ENCODE measurements at regions not wholly inside any gene's neighbourhood (a gene's known extent, or its start where the extent isn't known, plus 50 kb on each side); places are given as distances from the start of the nearest gene placed in this dataset.

GRCh38 chr6:56863366-56863765, 91.5 kb upstream of the BEND6 start:
- DNase-seq = no peak

- no peak for DNase-seq
Observed at GRCh38 chr6:56862415-56863175, 92.3 kb upstream of the BEND6 start.

GRCh38 chr6:56860475-56860874, 94.4 kb upstream of the BEND6 start:
- no peak for DNase-seq

- no peak for DNase-seq
Observed at GRCh38 chr6:56856036-56856580, 98.8 kb upstream of the BEND6 start.

GRCh38 chr6:56854086-56854485, 100.8 kb upstream of the BEND6 start:
- no peak for DNase-seq

GRCh38 chr6:56853541-56853940, 101.4 kb upstream of the BEND6 start:
- DNase-seq = no peak

- DNase-seq = no peak
Observed at GRCh38 chr6:56852260-56853010, 102.5 kb upstream of the BEND6 start.

GRCh38 chr6:56851541-56852259, 103.2 kb upstream of the BEND6 start:
- no peak for DNase-seq

GRCh38 chr6:56851074-56851473, 103.8 kb upstream of the BEND6 start:
- DNase-seq = no peak

- DNase-seq = no peak
Observed at GRCh38 chr6:56850626-56851025, 104.3 kb upstream of the BEND6 start.

- no peak for DNase-seq
Observed at GRCh38 chr6:56849896-56850295, 105.0 kb upstream of the BEND6 start.

- DNase-seq = no peak
Observed at GRCh38 chr6:56848105-56848504, 106.8 kb upstream of the BEND6 start.

- DNase-seq = no peak
Observed at GRCh38 chr6:56845032-56845431, 109.9 kb upstream of the BEND6 start.

- DNase-seq = peak; percentile 41
Observed at GRCh38 chr6:56843476-56844349, 111.2 kb upstream of the BEND6 start.

GRCh38 chr6:56842686-56843475, 112.0 kb upstream of the BEND6 start:
- DNase-seq = no peak

- DNase-seq = no peak
Observed at GRCh38 chr6:56841751-56842150, 113.2 kb upstream of the BEND6 start.

GRCh38 chr6:56841381-56841749, 113.5 kb upstream of the BEND6 start:
- no peak for DNase-seq

- DNase-seq = no peak
Observed at GRCh38 chr6:56840467-56841380, 114.2 kb upstream of the BEND6 start.

GRCh38 chr6:56839533-56840183, 115.2 kb upstream of the BEND6 start:
- no peak for DNase-seq

- no peak for DNase-seq
Observed at GRCh38 chr6:56838965-56839364, 115.9 kb upstream of the BEND6 start.

Measured in SIG-M5 (cell line).